Testis (tissue), 2 donors: ENCODE measurements at regions not wholly inside any gene's neighbourhood (a gene's known extent, or its start where the extent isn't known, plus 50 kb on each side); places are given as distances from the start of the nearest gene placed in this dataset.

Experiments used
- POLR2A ChIP-seq: fragments of 450-650 bp; IDR thresholded peaks from one replicate; pipeline ENCODE4 v1.6.1; 2017; ENCODE audit warnings: antibody characterized with exemption, mild to moderate bottlenecking, moderate library complexity
- TF ChIP-seq, protein P1 (sequence below), 3 experiments: fragments of 450-650 bp in 2 of 3; fragments of 200-600 bp in 1 of 3; sonication (generic) in 1 of 3; IDR thresholded peaks; one replicate each; pipeline ENCODE4 v1.5.1; 2016 to 2019; ENCODE audit warnings: antibody characterized with exemption in 3 of 3, mild to moderate bottlenecking in 2 of 3, moderate library complexity in 1 of 3

DNA sequence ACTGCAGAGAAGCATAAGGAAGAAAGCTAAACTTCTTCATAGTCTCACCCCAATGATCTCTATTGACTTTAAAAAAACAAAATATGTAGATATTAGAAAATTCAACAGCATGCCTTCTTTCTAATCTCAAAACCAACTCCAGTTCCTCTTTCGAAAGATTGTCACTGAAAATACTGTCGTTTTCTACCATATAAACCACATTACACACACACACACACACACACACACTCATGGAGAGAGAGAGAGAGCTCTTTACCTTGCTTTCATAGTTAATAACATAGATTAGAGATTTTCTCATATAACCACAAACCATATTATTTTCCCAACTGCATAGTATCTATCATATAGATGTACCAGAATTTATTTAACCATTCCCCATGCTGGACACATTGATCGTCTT is 296.2 kb upstream of the MGMT start:
- no peak for TF ChIP-seq POLR2A
- TF ChIP-seq, protein P1, sequence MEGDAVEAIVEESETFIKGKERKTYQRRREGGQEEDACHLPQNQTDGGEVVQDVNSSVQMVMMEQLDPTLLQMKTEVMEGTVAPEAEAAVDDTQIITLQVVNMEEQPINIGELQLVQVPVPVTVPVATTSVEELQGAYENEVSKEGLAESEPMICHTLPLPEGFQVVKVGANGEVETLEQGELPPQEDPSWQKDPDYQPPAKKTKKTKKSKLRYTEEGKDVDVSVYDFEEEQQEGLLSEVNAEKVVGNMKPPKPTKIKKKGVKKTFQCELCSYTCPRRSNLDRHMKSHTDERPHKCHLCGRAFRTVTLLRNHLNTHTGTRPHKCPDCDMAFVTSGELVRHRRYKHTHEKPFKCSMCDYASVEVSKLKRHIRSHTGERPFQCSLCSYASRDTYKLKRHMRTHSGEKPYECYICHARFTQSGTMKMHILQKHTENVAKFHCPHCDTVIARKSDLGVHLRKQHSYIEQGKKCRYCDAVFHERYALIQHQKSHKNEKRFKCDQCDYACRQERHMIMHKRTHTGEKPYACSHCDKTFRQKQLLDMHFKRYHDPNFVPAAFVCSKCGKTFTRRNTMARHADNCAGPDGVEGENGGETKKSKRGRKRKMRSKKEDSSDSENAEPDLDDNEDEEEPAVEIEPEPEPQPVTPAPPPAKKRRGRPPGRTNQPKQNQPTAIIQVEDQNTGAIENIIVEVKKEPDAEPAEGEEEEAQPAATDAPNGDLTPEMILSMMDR (IDR thresholded peaks at IDR 0.05): no peak
